GM23338 (cell line): ENCODE measurements at regions not wholly inside any gene's neighbourhood (a gene's known extent, or its start where the extent isn't known, plus 50 kb on each side); places are given as distances from the start of the nearest gene placed in this dataset.

Source experiments
- ATAC-seq: fragments of 200-7000 bp; cut with Tn5 transposase; 3 replicates; pipeline ENCODE4 v1.9.1; 2020
- DNase-seq: peaks from one replicate; pipeline ENCODE4 v3.0.0-alpha.2; 2015; ENCODE audit warnings: low spot score
- H2AFZ ChIP-seq: fragments of 200-600 bp; sonication (generic); 2 replicates; pipeline ENCODE4 v1.8.0; 2016; ENCODE audit warnings: antibody characterized with exemption, mild to moderate bottlenecking, moderate library complexity
- H3F3A ChIP-seq: fragments of 200-600 bp; sonication (generic); replicated peaks from 2 replicates; pipeline ENCODE4 v1.8.0; 2017; ENCODE audit warnings: antibody characterized with exemption, mixed run types, low read depth
- H3K27ac ChIP-seq: fragments of 200-600 bp; sonication (generic); 2 replicates; pipeline ENCODE4 v1.6.1; 2016; ENCODE audit warnings: low read depth
- H3K27me3 ChIP-seq: fragments of 200-600 bp; sonication (generic); 2 replicates; pipeline ENCODE4 v1.8.0; 2016; ENCODE audit warnings: mild to moderate bottlenecking, mixed run types, moderate library complexity; ENCODE audit not compliant: insufficient read depth
- H3K36me3 ChIP-seq: fragments of 200-600 bp; sonication (generic); 2 replicates; pipeline ENCODE4 v1.8.0; 2016; ENCODE audit warnings: mild to moderate bottlenecking; ENCODE audit not compliant: insufficient read depth
- H3K4me1 ChIP-seq: fragments of 200-600 bp; sonication (generic); 2 replicates; pipeline ENCODE4 v1.8.0; 2016; ENCODE audit warnings: mild to moderate bottlenecking, moderate library complexity; ENCODE audit not compliant: insufficient read depth
- H3K4me2 ChIP-seq: fragments of 200-600 bp; sonication (generic); 2 replicates; pipeline ENCODE4 v1.7.1; 2017; ENCODE audit warnings: mixed run types
- H3K4me3 ChIP-seq: fragments of 200-600 bp; sonication (generic); 2 replicates; pipeline ENCODE4 v1.6.1; 2016; ENCODE audit warnings: mixed run types
- H3K79me2 ChIP-seq: fragments of 200-600 bp; sonication (generic); replicated peaks from 2 replicates; pipeline ENCODE4 v1.8.0; 2017; ENCODE audit warnings: mild to moderate bottlenecking; ENCODE audit not compliant: insufficient read depth
- H3K9me2 ChIP-seq: fragments of 200-600 bp; sonication (generic); 2 replicates; pipeline ENCODE4 v1.8.0; 2017; ENCODE audit not compliant: insufficient read depth
- H4K20me1 ChIP-seq: fragments of 200-600 bp; sonication (generic); replicated peaks from 2 replicates; pipeline ENCODE4 v1.8.0; 2017; ENCODE audit warnings: mild to moderate bottlenecking; ENCODE audit not compliant: insufficient read depth
- H3K27ac Mint-ChIP-seq: 2 replicates; pipeline ENCODE4 v1.8.0; 2020; ENCODE audit warnings: inconsistent platforms, mild to moderate bottlenecking, moderate library complexity, mixed read lengths
- H3K27me3 Mint-ChIP-seq: 3 replicates; pipeline ENCODE4 v1.8.0; 2022; ENCODE audit warnings: low read depth, mild to moderate bottlenecking, moderate library complexity, mixed read lengths, inconsistent platforms; ENCODE audit not compliant: insufficient read depth, poor library complexity
- H3K36me3 Mint-ChIP-seq: 3 replicates; pipeline ENCODE4 v1.8.0; 2021; ENCODE audit warnings: low read depth, mild to moderate bottlenecking, inconsistent platforms, moderate library complexity, mixed read lengths
- H3K4me1 Mint-ChIP-seq: 3 replicates; pipeline ENCODE4 v1.8.0; 2020; ENCODE audit warnings: mild to moderate bottlenecking, inconsistent platforms, mixed read lengths
- H3K4me3 Mint-ChIP-seq: 3 replicates; pipeline ENCODE4 v1.8.0; 2021; ENCODE audit warnings: moderate library complexity, mild to moderate bottlenecking, inconsistent platforms, mixed read lengths
- H3K9me3 Mint-ChIP-seq: 3 replicates; pipeline ENCODE4 v1.8.0; 2020; ENCODE audit warnings: moderate library complexity, mild to moderate bottlenecking, inconsistent platforms, mixed read lengths
- CREB1 ChIP-seq: fragments of 250-450 bp; sonication (Bioruptor Pico); IDR thresholded peaks from 2 replicates; pipeline ENCODE4 v1.5.0; 2020; ENCODE audit warnings: low read depth, mild to moderate bottlenecking, moderate library complexity
- CTCF ChIP-seq, 2 experiments: fragments of 200-600 bp in 1 of 2; sonication (generic) in 1 of 2; conservative IDR thresholded peaks; 2 replicates each; pipeline versions ENCODE4 v1.5.1 to v1.6.1; 2016 to 2017; ENCODE audit warnings: antibody characterized with exemption in 2 of 2, low read depth in 2 of 2, mild to moderate bottlenecking in 2 of 2, moderate library complexity in 1 of 2
- ETS1 ChIP-seq: IDR thresholded peaks from 2 replicates; pipeline ENCODE4 v1.6.1; 2016; ENCODE audit warnings: antibody characterized with exemption
- JUNB ChIP-seq: IDR thresholded peaks from one replicate; pipeline ENCODE4 v1.6.1; 2016; ENCODE audit warnings: antibody characterized with exemption; ENCODE audit not compliant: unreplicated experiment
- POLR2AphosphoS5 ChIP-seq: IDR thresholded peaks from 2 replicates; pipeline ENCODE4 v1.6.1; 2016; ENCODE audit warnings: antibody characterized with exemption, low read depth
- STAT1 ChIP-seq: IDR thresholded peaks from one replicate; pipeline ENCODE4 v1.6.1; 2016; ENCODE audit warnings: antibody characterized with exemption; ENCODE audit not compliant: unreplicated experiment
- ZNF114 ChIP-seq: fragments of 250-450 bp; sonication (Bioruptor Pico); IDR thresholded peaks from 2 replicates; pipeline ENCODE4 v1.5.0; 2020; ENCODE audit warnings: mild to moderate bottlenecking, moderate library complexity
- ZNF331 ChIP-seq: fragments of 250-450 bp; sonication (Bioruptor Pico); IDR thresholded peaks from 2 replicates; pipeline ENCODE4 v1.5.0; 2020; ENCODE audit warnings: low read depth, mild to moderate bottlenecking, moderate library complexity
- ZNF462 ChIP-seq: fragments of 250-450 bp; sonication (Bioruptor Pico); IDR thresholded peaks from 2 replicates; pipeline ENCODE4 v1.5.0; 2020; ENCODE audit warnings: mild to moderate bottlenecking, moderate library complexity

GRCh38 chr15:93228546-93228945 is 139.5 kb upstream of the RGMA start:
- no peaks in the 10 kb centered on the region for H3K9me2 ChIP-seq
- no peaks in the 10 kb centered on the region for H3K4me1 Mint-ChIP-seq
- no peak overlapping the region for H3K27ac ChIP-seq
- no peak for DNase-seq
- H3K27me3 ChIP-seq = no peaks in the 10 kb centered on the region
- H3K27ac Mint-ChIP-seq = no peak overlapping the region
- H3K36me3 ChIP-seq = no peaks in the 10 kb centered on the region
- ATAC-seq = no peak
- H3K4me2 ChIP-seq = no peak overlapping the region
- H3K4me3 ChIP-seq = no peak overlapping the region
- H3K79me2 ChIP-seq = no peaks in the 10 kb centered on the region
- H3K4me3 Mint-ChIP-seq = no peak overlapping the region
- H3F3A ChIP-seq = no peaks in the 10 kb centered on the region
- H4K20me1 ChIP-seq = no peaks in the 10 kb centered on the region
- H2AFZ ChIP-seq = no peak overlapping the region
- no peaks in the 10 kb centered on the region for H3K4me1 ChIP-seq
- peaks cover 10% of the 10 kb centered on the region; the same call in 1 of the 3 replicates for H3K9me3 Mint-ChIP-seq
- TF ChIP-seq ZNF331 (no peak), JUNB (no peak), ETS1 (no peak), POLR2AphosphoS5 (no peak), STAT1 (no peak), CREB1 (CRISPR knock-in tag) (no peak), ZNF114 (CRISPR knock-in tag) (no peak), CTCF (conservative IDR thresholded peaks at IDR 0.05; ENCODE audit: low read depth in 2 of 2) (no peak), ZNF462 (CRISPR knock-in tag) (no peak)
- no peaks in the 10 kb centered on the region for H3K27me3 Mint-ChIP-seq
- no peaks in the 10 kb centered on the region for H3K36me3 Mint-ChIP-seq
